Neural crest cell (in vitro differentiated cells): ENCODE measurements at regions not wholly inside any gene's neighbourhood (a gene's known extent, or its start where the extent isn't known, plus 50 kb on each side); places are given as distances from the start of the nearest gene placed in this dataset.

ENCODE experiments used
- DNase-seq: peaks from one replicate; pipeline ENCODE4 v3.0.0; 2021; ENCODE audit warnings: low read depth, mixed read lengths, low spot score
- H3K27ac Mint-ChIP-seq: one replicate; pipeline ENCODE4 v1.8.0; 2021; ENCODE audit warnings: mild to moderate bottlenecking, mixed read lengths; ENCODE audit not compliant: unreplicated experiment
- H3K27me3 Mint-ChIP-seq: 2 replicates; pipeline ENCODE4 v1.8.0; 2021; ENCODE audit warnings: low read depth, mild to moderate bottlenecking, mixed read lengths
- H3K36me3 Mint-ChIP-seq: 2 replicates; pipeline ENCODE4 v1.8.0; 2021; ENCODE audit warnings: low read depth, mild to moderate bottlenecking, mixed read lengths
- H3K4me1 Mint-ChIP-seq: 2 replicates; pipeline ENCODE4 v1.8.0; 2021; ENCODE audit warnings: mixed read lengths
- H3K4me3 Mint-ChIP-seq: one replicate; pipeline ENCODE4 v1.8.0; 2021; ENCODE audit warnings: mild to moderate bottlenecking, mixed read lengths
- H3K9me3 Mint-ChIP-seq: 2 replicates; pipeline ENCODE4 v1.8.0; 2021; ENCODE audit warnings: mixed read lengths
- TF ChIP-seq, protein P1 (sequence below): fragments of 200-600 bp; sonication (generic); conservative IDR thresholded peaks from 2 replicates; pipeline ENCODE4 v1.5.0; 2021; ENCODE audit warnings: antibody characterized with exemption, mild to moderate bottlenecking

DNA sequence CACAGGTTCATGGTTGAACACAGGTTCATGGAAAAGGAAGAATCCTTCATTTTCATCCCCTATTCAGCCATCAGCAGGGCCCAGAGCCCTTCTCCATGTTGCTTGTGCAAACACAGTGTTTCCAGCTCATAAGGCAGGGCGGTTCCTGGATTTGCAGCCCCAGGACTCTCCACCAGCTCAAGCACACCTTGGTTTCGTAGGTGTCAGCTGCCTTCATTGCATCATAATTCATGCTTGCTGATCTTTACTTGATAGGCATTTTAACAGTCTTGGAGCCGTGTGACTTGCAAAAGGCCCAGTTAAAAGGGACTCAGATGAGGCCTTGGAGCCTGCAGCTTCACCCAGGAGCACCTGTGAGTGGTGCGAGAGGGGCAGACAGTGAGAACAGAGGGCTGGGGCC, 318.1 kb upstream of the B3GAT1 start:
- H3K4me1 Mint-ChIP-seq, result peaks cover 37% of the 10 kb centered on the region
- no peaks in the 10 kb centered on the region for H3K36me3 Mint-ChIP-seq
- H3K27ac Mint-ChIP-seq, result no peak overlapping the region
- peaks cover 9% of the 10 kb centered on the region for H3K27me3 Mint-ChIP-seq
- DNase-seq, result no peak
- no peaks in the 10 kb centered on the region for H3K9me3 Mint-ChIP-seq
- TF ChIP-seq, protein P1, sequence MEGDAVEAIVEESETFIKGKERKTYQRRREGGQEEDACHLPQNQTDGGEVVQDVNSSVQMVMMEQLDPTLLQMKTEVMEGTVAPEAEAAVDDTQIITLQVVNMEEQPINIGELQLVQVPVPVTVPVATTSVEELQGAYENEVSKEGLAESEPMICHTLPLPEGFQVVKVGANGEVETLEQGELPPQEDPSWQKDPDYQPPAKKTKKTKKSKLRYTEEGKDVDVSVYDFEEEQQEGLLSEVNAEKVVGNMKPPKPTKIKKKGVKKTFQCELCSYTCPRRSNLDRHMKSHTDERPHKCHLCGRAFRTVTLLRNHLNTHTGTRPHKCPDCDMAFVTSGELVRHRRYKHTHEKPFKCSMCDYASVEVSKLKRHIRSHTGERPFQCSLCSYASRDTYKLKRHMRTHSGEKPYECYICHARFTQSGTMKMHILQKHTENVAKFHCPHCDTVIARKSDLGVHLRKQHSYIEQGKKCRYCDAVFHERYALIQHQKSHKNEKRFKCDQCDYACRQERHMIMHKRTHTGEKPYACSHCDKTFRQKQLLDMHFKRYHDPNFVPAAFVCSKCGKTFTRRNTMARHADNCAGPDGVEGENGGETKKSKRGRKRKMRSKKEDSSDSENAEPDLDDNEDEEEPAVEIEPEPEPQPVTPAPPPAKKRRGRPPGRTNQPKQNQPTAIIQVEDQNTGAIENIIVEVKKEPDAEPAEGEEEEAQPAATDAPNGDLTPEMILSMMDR, result no peak
- no peak overlapping the region for H3K4me3 Mint-ChIP-seq

- TF ChIP-seq, protein P1, result no peak
- Mint-ChIP-seq H3K27me3 (peaks cover 17% of the 10 kb centered on the region), H3K36me3 (no peaks in the 10 kb centered on the region), H3K4me1 (peaks cover 21% of the 10 kb centered on the region), H3K9me3 (no peaks in the 10 kb centered on the region), H3K27ac (peak overlapping the region; percentile 58), H3K4me3 (no peak overlapping the region)
- no peak for DNase-seq
Observed at GRCh38 chr11:134728186-134728585, 316.1 kb upstream of the B3GAT1 start.

GRCh38 chr11:134727636-134728035, 315.6 kb upstream of the B3GAT1 start:
- peaks cover 21% of the 10 kb centered on the region for H3K4me1 Mint-ChIP-seq
- TF ChIP-seq, protein P1, result no peak
- peaks cover 23% of the 10 kb centered on the region for H3K27me3 Mint-ChIP-seq
- H3K36me3 Mint-ChIP-seq, result no peaks in the 10 kb centered on the region
- no peak for DNase-seq
- H3K4me3 Mint-ChIP-seq, result no peak overlapping the region
- no peak overlapping the region for H3K27ac Mint-ChIP-seq
- H3K9me3 Mint-ChIP-seq, result no peaks in the 10 kb centered on the region

GRCh38 chr11:134727204-134727603, 315.2 kb upstream of the B3GAT1 start:
- DNase-seq, result no peak
- no peaks in the 10 kb centered on the region for H3K9me3 Mint-ChIP-seq
- H3K4me3 Mint-ChIP-seq, result no peak overlapping the region
- peaks cover 18% of the 10 kb centered on the region for H3K4me1 Mint-ChIP-seq
- H3K27ac Mint-ChIP-seq, result no peak overlapping the region
- TF ChIP-seq, protein P1, result no peak
- no peaks in the 10 kb centered on the region for H3K36me3 Mint-ChIP-seq
- peaks cover 20% of the 10 kb centered on the region for H3K27me3 Mint-ChIP-seq

DNA sequence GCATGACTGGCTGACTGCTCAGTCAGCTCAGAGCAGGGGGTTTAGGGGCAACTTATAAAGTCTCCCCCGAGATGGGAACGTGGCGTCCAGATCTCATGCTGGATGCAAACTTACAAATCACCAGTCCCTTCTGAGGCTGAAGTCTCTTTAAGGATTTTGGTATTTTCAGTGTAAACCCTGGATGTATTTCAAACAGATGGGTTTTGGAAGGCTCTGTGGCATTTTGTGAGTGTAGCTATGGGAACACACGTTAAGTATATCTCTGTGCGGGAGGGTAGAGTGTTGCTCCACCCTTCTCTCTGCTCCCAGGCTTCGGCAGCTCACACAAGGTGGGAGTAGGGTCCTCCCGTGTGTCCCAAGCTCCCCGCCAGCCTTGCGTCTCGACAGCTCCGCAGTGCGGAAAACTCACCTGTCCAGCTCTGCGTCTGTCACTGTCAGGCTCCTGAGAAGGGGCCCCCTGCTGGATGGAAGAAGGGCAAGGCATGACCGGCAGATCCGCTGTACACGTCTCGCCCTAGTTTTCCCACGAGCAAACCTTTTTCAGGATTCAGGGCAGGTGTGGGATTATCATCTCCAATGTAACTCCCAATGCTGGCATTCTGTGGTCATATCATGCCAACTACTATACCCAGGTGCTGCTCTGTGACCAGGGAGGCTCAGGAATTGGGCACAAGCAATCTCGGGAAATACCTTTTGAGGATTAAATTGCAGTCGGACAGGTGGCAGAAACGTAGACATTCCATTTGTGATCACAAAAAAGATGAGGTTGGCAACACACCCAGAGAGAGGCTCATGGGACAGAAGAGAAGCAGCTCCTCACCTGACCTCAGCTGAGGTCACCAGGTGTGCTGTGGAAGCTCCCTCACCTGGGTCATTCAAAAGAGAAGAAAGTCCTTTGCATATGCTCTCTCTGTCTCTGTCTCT, 313.9 kb upstream of the B3GAT1 start:
- no peak for DNase-seq
- peaks cover 5% of the 10 kb centered on the region for H3K4me1 Mint-ChIP-seq
- H3K27ac Mint-ChIP-seq, result no peak overlapping the region
- peaks cover 20% of the 10 kb centered on the region for H3K27me3 Mint-ChIP-seq
- H3K4me3 Mint-ChIP-seq, result no peak overlapping the region
- TF ChIP-seq, protein P1, result peak; percentile 65
- H3K36me3 Mint-ChIP-seq, result no peaks in the 10 kb centered on the region
- no peaks in the 10 kb centered on the region for H3K9me3 Mint-ChIP-seq
